Naive B cell (primary cell): ENCODE measurements at regions not wholly inside any gene's neighbourhood (a gene's known extent, or its start where the extent isn't known, plus 50 kb on each side); places are given as distances from the start of the nearest gene placed in this dataset.

Experiments
- ATAC-seq, 2 donors: fragments of 150-1000 bp; cut with Tn5 transposase; 2 replicates each; pipeline ENCODE4 v1.10.0; 2021; ENCODE audit warnings: low read depth in 2 of 2, mild to moderate bottlenecking in 2 of 2, moderate library complexity in 2 of 2
- DNase-seq: peaks from one replicate; pipeline ENCODE4 v3.0.0; 2022
- H3K27ac Mint-ChIP-seq, 6 donors: one replicate each; pipeline ENCODE4 v1.8.0; 2020 to 2022; ENCODE audit warnings: mild to moderate bottlenecking in 6 of 6, mixed read lengths in 6 of 6, moderate library complexity in 5 of 6, inconsistent platforms in 2 of 6
- H3K27me3 Mint-ChIP-seq, 3 donors: one replicate each; pipeline ENCODE4 v1.8.0; 2021 to 2022; ENCODE audit warnings: mixed read lengths in 3 of 3, mild to moderate bottlenecking in 1 of 3
- H3K36me3 Mint-ChIP-seq, 2 donors: one replicate each; pipeline ENCODE4 v1.8.0; 2020 to 2022; ENCODE audit warnings: mixed read lengths in 2 of 2, inconsistent platforms in 1 of 2, mild to moderate bottlenecking in 1 of 2
- H3K4me1 Mint-ChIP-seq, 3 donors: one replicate each; pipeline ENCODE4 v1.8.0; 2020 to 2022; ENCODE audit warnings: mixed read lengths in 3 of 3, inconsistent platforms in 1 of 3, mild to moderate bottlenecking in 1 of 3, moderate library complexity in 1 of 3
- H3K4me3 Mint-ChIP-seq, 8 donors: one replicate each; pipeline ENCODE4 v1.8.0; 2020 to 2022; ENCODE audit warnings: mild to moderate bottlenecking in 8 of 8, mixed read lengths in 8 of 8, moderate library complexity in 8 of 8, inconsistent platforms in 2 of 8
- H3K9me3 Mint-ChIP-seq, 7 donors: one replicate each; pipeline ENCODE4 v1.8.0; 2020 to 2022; ENCODE audit warnings: mixed read lengths in 7 of 7, mild to moderate bottlenecking in 5 of 7, inconsistent platforms in 2 of 7, moderate library complexity in 1 of 7

- no peak for ATAC-seq
- H3K9me3 Mint-ChIP-seq = peaks cover 0 to 3% (median 0%) of the 10 kb centered on the region in 7 donors
- H3K4me3 Mint-ChIP-seq = no peak overlapping the region
- peaks cover 49 to 71% (median 69%) of the 10 kb centered on the region in 3 donors for H3K4me1 Mint-ChIP-seq
- no peaks in the 10 kb centered on the region for H3K36me3 Mint-ChIP-seq
- H3K27ac Mint-ChIP-seq = peak overlapping the region in 3 of 6 donors; percentile 58 to 97 (median 60)
- DNase-seq = no peak
- no peaks in the 10 kb centered on the region for H3K27me3 Mint-ChIP-seq
Measured at GRCh38 chr6:25004357-25004756, 68.6 kb upstream of the RIPOR2 start.

GRCh38 chr6:25005010-25005409 is 69.2 kb upstream of the RIPOR2 start:
- peak overlapping the region in 5 of 6 donors; percentile 34 to 97 (median 85) for H3K27ac Mint-ChIP-seq
- no peaks in the 10 kb centered on the region for H3K27me3 Mint-ChIP-seq
- no peaks in the 10 kb centered on the region for H3K36me3 Mint-ChIP-seq
- no peak overlapping the region for H3K4me3 Mint-ChIP-seq
- DNase-seq = no peak
- peaks cover 50 to 71% (median 69%) of the 10 kb centered on the region in 3 donors for H3K4me1 Mint-ChIP-seq
- ATAC-seq = no peak
- peaks cover 0 to 2% (median 0%) of the 10 kb centered on the region in 7 donors for H3K9me3 Mint-ChIP-seq

- ATAC-seq (no peak), DNase-seq (no peak)
- Mint-ChIP-seq H3K4me1 (peaks cover 49 to 68% (median 65%) of the 10 kb centered on the region in 3 donors), H3K27me3 (no peaks in the 10 kb centered on the region), H3K36me3 (no peaks in the 10 kb centered on the region), H3K27ac (peak overlapping the region; percentile 96 to 100 (median 97)), H3K4me3 (peak overlapping the region in 5 of 8 donors; percentile 55 to 83 (median 75)), H3K9me3 (no peaks in the 10 kb centered on the region)
Measured at GRCh38 chr6:25006075-25006474, 70.3 kb upstream of the RIPOR2 start.

- peak; percentile 89 for ATAC-seq
- peaks cover 49 to 68% (median 68%) of the 10 kb centered on the region in 3 donors for H3K4me1 Mint-ChIP-seq
Measured at GRCh38 chr6:25006565-25007001, 70.8 kb upstream of the RIPOR2 start.

GRCh38 chr6:25007269-25007699 is 71.5 kb upstream of the RIPOR2 start:
- no peaks in the 10 kb centered on the region for H3K9me3 Mint-ChIP-seq
- peak overlapping the region; percentile 96 to 100 (median 97) for H3K27ac Mint-ChIP-seq
- no peaks in the 10 kb centered on the region for H3K36me3 Mint-ChIP-seq
- ATAC-seq (peak; percentile 43 to 49), DNase-seq (no peak)
- no peaks in the 10 kb centered on the region for H3K27me3 Mint-ChIP-seq
- H3K4me3 Mint-ChIP-seq = peak overlapping the region; percentile 1 to 87 (median 70)
- H3K4me1 Mint-ChIP-seq = peaks cover 49 to 68% (median 64%) of the 10 kb centered on the region in 3 donors

More at GRCh38 chr6:25006565-25007001, 70.8 kb upstream of the RIPOR2 start:
- H3K4me3 Mint-ChIP-seq = peak overlapping the region; percentile 1 to 87 (median 70)
- H3K27ac Mint-ChIP-seq = peak overlapping the region; percentile 96 to 100 (median 97)
- H3K27me3 Mint-ChIP-seq = no peaks in the 10 kb centered on the region
- H3K9me3 Mint-ChIP-seq = no peaks in the 10 kb centered on the region
- H3K36me3 Mint-ChIP-seq = no peaks in the 10 kb centered on the region
- peak; percentile 66 for DNase-seq

GRCh38 chr6:25008707-25009392 is 73.1 kb upstream of the RIPOR2 start:
- ATAC-seq (no peak), DNase-seq (no peak)
- no peaks in the 10 kb centered on the region for H3K9me3 Mint-ChIP-seq
- no peaks in the 10 kb centered on the region for H3K36me3 Mint-ChIP-seq
- H3K4me3 Mint-ChIP-seq = peak overlapping the region in 2 of 8 donors; percentile 49 to 74
- no peaks in the 10 kb centered on the region for H3K27me3 Mint-ChIP-seq
- H3K27ac Mint-ChIP-seq = peak overlapping the region in 5 of 6 donors; percentile 14 to 97 (median 80)
- H3K4me1 Mint-ChIP-seq = peaks cover 47 to 67% (median 62%) of the 10 kb centered on the region in 3 donors

- Mint-ChIP-seq H3K27ac (peak overlapping the region in 4 of 6 donors; percentile 14 to 97 (median 58)), H3K27me3 (no peaks in the 10 kb centered on the region), H3K36me3 (no peaks in the 10 kb centered on the region), H3K4me1 (peaks cover 45 to 64% (median 63%) of the 10 kb centered on the region in 3 donors), H3K4me3 (no peak overlapping the region), H3K9me3 (no peaks in the 10 kb centered on the region)
- ATAC-seq (no peak), DNase-seq (no peak)
Measured at GRCh38 chr6:25009393-25009710, 73.6 kb upstream of the RIPOR2 start.

GRCh38 chr6:25010176-25010575 is 74.4 kb upstream of the RIPOR2 start:
- no peaks in the 10 kb centered on the region for H3K27me3 Mint-ChIP-seq
- DNase-seq (no peak), ATAC-seq (no peak)
- no peaks in the 10 kb centered on the region for H3K9me3 Mint-ChIP-seq
- peaks cover 47 to 64% (median 63%) of the 10 kb centered on the region in 3 donors for H3K4me1 Mint-ChIP-seq
- peak overlapping the region in 2 of 6 donors; percentile 7 to 97 for H3K27ac Mint-ChIP-seq
- H3K36me3 Mint-ChIP-seq = no peaks in the 10 kb centered on the region
- H3K4me3 Mint-ChIP-seq = no peak overlapping the region

GRCh38 chr6:25010902-25011625 is 75.3 kb upstream of the RIPOR2 start:
- ATAC-seq = no peak
- H3K4me3 Mint-ChIP-seq = no peak overlapping the region
- DNase-seq = no peak
- no peaks in the 10 kb centered on the region for H3K9me3 Mint-ChIP-seq
- H3K36me3 Mint-ChIP-seq = no peaks in the 10 kb centered on the region
- H3K4me1 Mint-ChIP-seq = peaks cover 46 to 62% (median 61%) of the 10 kb centered on the region in 3 donors
- peak overlapping the region in 1 of 6 donors; percentile 20 for H3K27ac Mint-ChIP-seq
- H3K27me3 Mint-ChIP-seq = no peaks in the 10 kb centered on the region

- Mint-ChIP-seq H3K27me3 (no peaks in the 10 kb centered on the region), H3K4me1 (peaks cover 43 to 64% (median 61%) of the 10 kb centered on the region in 3 donors), H3K4me3 (no peak overlapping the region), H3K36me3 (no peaks in the 10 kb centered on the region), H3K27ac (peak overlapping the region in 1 of 6 donors; percentile 87), H3K9me3 (no peaks in the 10 kb centered on the region)
- ATAC-seq (no peak), DNase-seq (no peak)
Measured at GRCh38 chr6:25012657-25013056, 76.9 kb upstream of the RIPOR2 start.

- ATAC-seq (no peak), DNase-seq (no peak)
- H3K4me1 Mint-ChIP-seq = peaks cover 39 to 63% (median 63%) of the 10 kb centered on the region in 3 donors
- no peaks in the 10 kb centered on the region for H3K27me3 Mint-ChIP-seq
- peak overlapping the region in 2 of 8 donors; percentile 41 to 51 for H3K4me3 Mint-ChIP-seq
- H3K27ac Mint-ChIP-seq = peak overlapping the region in 2 of 6 donors; percentile 87 to 90
- no peaks in the 10 kb centered on the region for H3K36me3 Mint-ChIP-seq
- no peaks in the 10 kb centered on the region for H3K9me3 Mint-ChIP-seq
Measured at GRCh38 chr6:25013246-25013645, 77.5 kb upstream of the RIPOR2 start.

- H3K27me3 Mint-ChIP-seq = no peaks in the 10 kb centered on the region
- ATAC-seq = no peak
- no peaks in the 10 kb centered on the region for H3K9me3 Mint-ChIP-seq
- no peaks in the 10 kb centered on the region for H3K36me3 Mint-ChIP-seq
- no peak for DNase-seq
- peak overlapping the region in 5 of 6 donors; percentile 60 to 87 (median 71) for H3K27ac Mint-ChIP-seq
- peaks cover 35 to 52% (median 51%) of the 10 kb centered on the region in 3 donors for H3K4me1 Mint-ChIP-seq
- H3K4me3 Mint-ChIP-seq = peak overlapping the region in 2 of 8 donors; percentile 30 to 48
Measured at GRCh38 chr6:25014369-25014768, 78.6 kb upstream of the RIPOR2 start.

GRCh38 chr6:25014791-25015560 is 79.2 kb upstream of the RIPOR2 start:
- H3K27me3 Mint-ChIP-seq = no peaks in the 10 kb centered on the region
- no peaks in the 10 kb centered on the region for H3K9me3 Mint-ChIP-seq
- no peaks in the 10 kb centered on the region for H3K36me3 Mint-ChIP-seq
- peak; percentile 64 to 76 for ATAC-seq
- peaks cover 30 to 46% (median 45%) of the 10 kb centered on the region in 3 donors for H3K4me1 Mint-ChIP-seq
- no peak for DNase-seq
- peak overlapping the region; percentile 66 to 90 (median 73) for H3K27ac Mint-ChIP-seq
- peak overlapping the region in 2 of 8 donors; percentile 30 to 48 for H3K4me3 Mint-ChIP-seq
